IMR-90 (cell line): ENCODE measurements at regions not wholly inside any gene's neighbourhood (a gene's known extent, or its start where the extent isn't known, plus 50 kb on each side); places are given as distances from the start of the nearest gene placed in this dataset.

Source experiments
- ATAC-seq: fragments of 200-7000 bp; cut with Tn5 transposase; 2 replicates; pipeline ENCODE4 v1.9.1; 2020; ENCODE audit warnings: low read depth, mild to moderate bottlenecking, moderate library complexity
- BruUV-seq: library from RNA; stranded (reverse); fragments of 400-500 nt; replicated peaks from 2 replicates; lab custom pipeline; 2021; lab: Mats Ljungman, UMichigan
- CTCF ChIA-PET: fragments of 300-600 bp; formaldehyde crosslinking; extraction: SDS; loops from one replicate; lab custom pipeline; 2021; ENCODE audit warnings: antibody characterized with exemption; lab: Yijun Ruan, JAX
- POLR2A ChIA-PET: fragments of 300-600 bp; sonication (Branson Sonifier 250); formaldehyde crosslinking; loops from one replicate; lab custom pipeline; 2022; ENCODE audit warnings: antibody characterized with exemption; ENCODE audit not compliant: unreplicated experiment; lab: Charles Lee
- DNase-seq: peaks from one replicate; pipeline ENCODE4 v3.0.0; 2013
- H2AFZ ChIP-seq: replicated peaks from 2 replicates; pipeline ENCODE3; 2013; ENCODE audit warnings: low read length, mild to moderate bottlenecking; ENCODE audit not compliant: poor library complexity
- H2AK5ac ChIP-seq: 2 replicates; pipeline ENCODE4 v1.6.1; 2013; ENCODE audit warnings: low read depth, low read length, inconsistent platforms
- H2AK9ac ChIP-seq: replicated peaks from 2 replicates; pipeline ENCODE3; 2013; ENCODE audit warnings: mild to moderate bottlenecking, low read depth, low read length, moderate library complexity; ENCODE audit not compliant: poor library complexity
- H2BK120ac ChIP-seq: 2 replicates; pipeline ENCODE4 v1.6.1; 2013; ENCODE audit warnings: low read depth, low read length, inconsistent platforms
- H2BK15ac ChIP-seq: 3 replicates; pipeline ENCODE4 v1.6.1; 2013; ENCODE audit warnings: low read depth, low read length, inconsistent platforms
- H2BK20ac ChIP-seq: 2 replicates; pipeline ENCODE4 v1.6.1; 2013; ENCODE audit warnings: low read depth, mild to moderate bottlenecking, inconsistent platforms, low read length, moderate library complexity
- H2BK5ac ChIP-seq: 2 replicates; pipeline ENCODE4 v1.6.1; 2013; ENCODE audit warnings: mild to moderate bottlenecking, low read depth, low read length, inconsistent platforms; ENCODE audit not compliant: poor library complexity, severe bottlenecking
- H3K14ac ChIP-seq: replicated peaks from 2 replicates; pipeline ENCODE4 v1.6.1; 2013; ENCODE audit warnings: low read depth, low read length, inconsistent platforms
- H3K18ac ChIP-seq: 2 replicates; pipeline ENCODE4 v1.6.1; 2013; ENCODE audit warnings: low read depth, low read length, control low read depth
- H3K23ac ChIP-seq: 2 replicates; pipeline ENCODE4 v1.6.1; 2013; ENCODE audit warnings: low read depth, low read length, inconsistent platforms
- H3K27ac ChIP-seq: 2 replicates; pipeline ENCODE4 v1.5.1; 2013; ENCODE audit warnings: mild to moderate bottlenecking, control low read depth, low read length; ENCODE audit not compliant: insufficient read depth
- H3K27me3 ChIP-seq: 2 replicates; pipeline ENCODE4 v1.6.1; 2013; ENCODE audit warnings: low read length; ENCODE audit not compliant: control insufficient read depth, insufficient read depth
- H3K36me3 ChIP-seq: 2 replicates; pipeline ENCODE4 v1.6.1; 2013; ENCODE audit warnings: low read length, mixed read lengths; ENCODE audit not compliant: control insufficient read depth, insufficient read depth
- H3K4ac ChIP-seq: 2 replicates; pipeline ENCODE4 v1.6.1; 2013; ENCODE audit warnings: low read depth, low read length, inconsistent platforms
- H3K4me1 ChIP-seq: 2 replicates; pipeline ENCODE4 v1.6.1; 2013; ENCODE audit warnings: low read length, mixed read lengths; ENCODE audit not compliant: control insufficient read depth, insufficient read depth
- H3K4me2 ChIP-seq: 2 replicates; pipeline ENCODE4 v1.6.1; 2013; ENCODE audit warnings: low read depth, mild to moderate bottlenecking, control low read depth, low read length, moderate library complexity
- H3K4me3 ChIP-seq: 2 replicates; pipeline ENCODE4 v1.5.1; 2013; ENCODE audit warnings: low read depth, mild to moderate bottlenecking, control low read depth, low read length, moderate library complexity; ENCODE audit not compliant: insufficient read depth
- H3K56ac ChIP-seq: 2 replicates; pipeline ENCODE4 v1.6.1; 2013; ENCODE audit warnings: low read length, inconsistent platforms; ENCODE audit not compliant: insufficient read depth; ENCODE audit errors: extremely low read depth
- H3K79me1 ChIP-seq, 2 experiments: 2 replicates each; pipeline ENCODE4 v1.6.1; 2013; ENCODE audit warnings: low read length in 2 of 2, inconsistent platforms in 1 of 2, low read depth in 1 of 2
- H3K9ac ChIP-seq: 2 replicates; pipeline ENCODE4 v1.6.1; 2013; ENCODE audit warnings: low read depth, low read length, control low read depth
- H3K9me1 ChIP-seq: 2 replicates; pipeline ENCODE4 v1.6.1; 2013; ENCODE audit warnings: low read length, inconsistent platforms; ENCODE audit not compliant: insufficient read depth
- H3K9me3 ChIP-seq: 2 replicates; pipeline ENCODE4 v1.6.1; 2013; ENCODE audit warnings: low read length; ENCODE audit not compliant: control insufficient read depth, insufficient read depth
- H4K20me1 ChIP-seq: 2 replicates; pipeline ENCODE4 v1.6.1; 2013; ENCODE audit warnings: low read length, inconsistent platforms; ENCODE audit not compliant: insufficient read depth
- H4K5ac ChIP-seq: 2 replicates; pipeline ENCODE4 v1.6.1; 2013; ENCODE audit warnings: mild to moderate bottlenecking, low read depth, low read length, control low read depth
- H4K8ac ChIP-seq, 2 experiments: 2 replicates each; pipeline ENCODE4 v1.6.1; 2013; ENCODE audit warnings: low read depth in 2 of 2, low read length in 2 of 2, control low read depth in 1 of 2, inconsistent platforms in 1 of 2
- H4K91ac ChIP-seq: 2 replicates; pipeline ENCODE4 v1.6.1; 2013; ENCODE audit warnings: low read depth, low read length, inconsistent platforms; ENCODE audit not compliant: insufficient read depth
- BHLHE40 ChIP-seq: fragments of 150-350 bp; IDR thresholded peaks from 2 replicates; pipeline ENCODE4 v1.6.1; 2016; ENCODE audit warnings: mild to moderate bottlenecking, low read depth, low read length
- CEBPB ChIP-seq: IDR thresholded peaks from 2 replicates; pipeline ENCODE4 v1.6.1; 2012; ENCODE audit warnings: low read depth, low read length, improper control_type of control experiment
- CHD1 ChIP-seq: IDR thresholded peaks from 2 replicates; pipeline ENCODE4 v1.6.1; 2012; ENCODE audit warnings: low read depth, low read length, improper control_type of control experiment
- CTCF ChIP-seq: conservative IDR thresholded peaks from 2 replicates; pipeline ENCODE4 v1.5.1; 2012; ENCODE audit warnings: mild to moderate bottlenecking, low read depth, low read length, improper control_type of control experiment
- ELK1 ChIP-seq: fragments of 150-350 bp; IDR thresholded peaks from 2 replicates; pipeline ENCODE4 v1.6.1; 2016; ENCODE audit warnings: low read depth, mild to moderate bottlenecking, low read length, moderate library complexity, borderline replicate concordance
- FOS ChIP-seq: fragments of 150-350 bp; IDR thresholded peaks from 2 replicates; pipeline ENCODE4 v1.6.1; 2016; ENCODE audit warnings: low read depth, low read length
- MAFK ChIP-seq: IDR thresholded peaks from 2 replicates; pipeline ENCODE4 v1.6.1; 2012; ENCODE audit warnings: low read depth, low read length, improper control_type of control experiment
- MAZ ChIP-seq: IDR thresholded peaks from 2 replicates; pipeline ENCODE4 v1.6.1; 2012; ENCODE audit warnings: low read depth, mild to moderate bottlenecking, low read length, improper control_type of control experiment, moderate library complexity, borderline replicate concordance
- MXI1 ChIP-seq: IDR thresholded peaks from 2 replicates; pipeline ENCODE4 v1.6.1; 2012; ENCODE audit warnings: low read depth, mild to moderate bottlenecking, low read length, moderate library complexity, borderline replicate concordance
- NFE2L2 ChIP-seq: fragments of 150-350 bp; IDR thresholded peaks from 2 replicates; pipeline ENCODE4 v1.6.1; 2016; ENCODE audit warnings: low read depth, mild to moderate bottlenecking, low read length
- POLR2A ChIP-seq: IDR thresholded peaks from 2 replicates; pipeline ENCODE4 v1.6.1; 2012; ENCODE audit warnings: mild to moderate bottlenecking, low read depth, low read length
- RAD21 ChIP-seq: IDR thresholded peaks from 2 replicates; pipeline ENCODE4 v1.6.1; 2012; ENCODE audit warnings: low read length, improper control_type of control experiment
- RCOR1 ChIP-seq: IDR thresholded peaks from 2 replicates; pipeline ENCODE4 v1.6.1; 2012; ENCODE audit warnings: mild to moderate bottlenecking, low read length, improper control_type of control experiment; ENCODE audit not compliant: insufficient replicate concordance
- RFX5 ChIP-seq: IDR thresholded peaks from 2 replicates; pipeline ENCODE4 v1.8.0; 2012; ENCODE audit warnings: low read depth, mild to moderate bottlenecking, low read length, moderate library complexity
- SMC3 ChIP-seq: fragments of 150-350 bp; IDR thresholded peaks from 2 replicates; pipeline ENCODE4 v1.6.1; 2016; ENCODE audit warnings: low read depth, mild to moderate bottlenecking, antibody characterized with exemption, low read length, moderate library complexity
- WGBS, 2 experiments: methylation state at CpG; one replicate each; pipeline versions ENCODE4 v1.1.5 to v1.1.7; 2013; ENCODE audit warnings: missing lambda C conversion rate in 2 of 2; ENCODE audit not compliant: insufficient read length in 1 of 2; ENCODE audit errors: extremely low coverage in 2 of 2; 5-methylcytosine and 5-hydroxymethylcytosine counted together
- dilution Hi-C: fragments of 300-500 bp; cut with HindIII; formaldehyde crosslinking; loops from one replicate; pipeline ENCODE4 v1.14.3; 2018; ENCODE audit warnings: low sequenced_read_pairs; ENCODE audit not compliant: unreplicated experiment
- in situ Hi-C: fragments of 300-500 bp; cut with MboI; formaldehyde crosslinking; loops from 3 replicates; pipeline ENCODE4 v1.14.3; 2019; ENCODE audit warnings: low sequenced_read_pairs, inconsistent platforms, mixed read lengths
- intact Hi-C: fragments of 100-400 bp; cut with micrococcal nuclease; formaldehyde crosslinking; loops from 2 replicates; pipeline ENCODE4 v1.10.0; 2022
- TF ChIP-seq, protein P1 (sequence below): fragments of 150-350 bp; IDR thresholded peaks from 2 replicates; pipeline ENCODE4 v1.6.1; 2017; ENCODE audit warnings: mild to moderate bottlenecking, antibody characterized with exemption, low read length, low read depth

- no CpG with 5 or more reads among the region's 3 CpGs for WGBS, 2 experiments
- Histone ChIP-seq H3K4ac (no peak overlapping the region), H2AK9ac (no peak overlapping the region), H2AK5ac (no peak overlapping the region), H3K9me3 (peaks cover 5% of the 10 kb centered on the region; the same call in 1 of the 2 replicates), H4K20me1 (no peaks in the 10 kb centered on the region), H4K8ac (no peak overlapping the region), H3K27ac (no peak overlapping the region), H3K14ac (no peak overlapping the region), H3K4me3 (no peak overlapping the region), H3K9ac (no peak overlapping the region), H3K9me1 (no peaks in the 10 kb centered on the region), H4K91ac (no peak overlapping the region), H3K36me3 (no peaks in the 10 kb centered on the region), H3K56ac (no peak overlapping the region), H3K79me1 (no peaks in the 10 kb centered on the region), H2BK5ac (no peak overlapping the region), H3K4me2 (no peak overlapping the region), H2BK20ac (no peak overlapping the region), H3K4me1 (no peaks in the 10 kb centered on the region), H3K23ac (no peak overlapping the region), H3K27me3 (no peaks in the 10 kb centered on the region), H3K18ac (no peak overlapping the region), H2BK15ac (no peak overlapping the region), H4K5ac (no peak overlapping the region), H2AFZ (no peak overlapping the region), H2BK120ac (no peak overlapping the region)
- intact Hi-C loops (no loop called here), in situ Hi-C loops (no loop called here), dilution Hi-C loops (no loop called here)
- TF ChIP-seq POLR2A (no peak), SMC3 (no peak), RFX5 (no peak), MAZ (no peak), RCOR1 (no peak), BHLHE40 (no peak), CEBPB (no peak), ELK1 (no peak), CTCF (no peak), FOS (no peak), RAD21 (no peak), MAFK (no peak), MXI1 (no peak), CHD1 (no peak), NFE2L2 (no peak)
- TF ChIP-seq, protein P1, sequence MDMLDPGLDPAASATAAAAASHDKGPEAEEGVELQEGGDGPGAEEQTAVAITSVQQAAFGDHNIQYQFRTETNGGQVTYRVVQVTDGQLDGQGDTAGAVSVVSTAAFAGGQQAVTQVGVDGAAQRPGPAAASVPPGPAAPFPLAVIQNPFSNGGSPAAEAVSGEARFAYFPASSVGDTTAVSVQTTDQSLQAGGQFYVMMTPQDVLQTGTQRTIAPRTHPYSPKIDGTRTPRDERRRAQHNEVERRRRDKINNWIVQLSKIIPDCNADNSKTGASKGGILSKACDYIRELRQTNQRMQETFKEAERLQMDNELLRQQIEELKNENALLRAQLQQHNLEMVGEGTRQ = no peak
- DNase-seq (no peak), ATAC-seq (no peak)
- POLR2A ChIA-PET = no interaction called here
- no TSS peak for BruUV-seq
- CTCF ChIA-PET = interaction anchor here (0.5 kb wide), 1 partner anchor 14 kb away, joined by 4 read pairs; no protein-coding TSS in a partner anchor
Measured at GRCh38 chr3:34365231-34365630, 566.8 kb downstream of the PDCD6IP start.
